Memory B cell (primary cell): ENCODE measurements at regions not wholly inside any gene's neighbourhood (a gene's known extent, or its start where the extent isn't known, plus 50 kb on each side); places are given as distances from the start of the nearest gene placed in this dataset.
"Not testable (repeated sequence)": the region's sequence is repeated elsewhere in the genome, so short reads cannot be mapped to it uniquely, and the experiment has no call there.

Experiments used
- ATAC-seq: fragments of 150-1000 bp; cut with Tn5 transposase; 2 replicates; pipeline ENCODE4 v1.10.0; 2021; ENCODE audit warnings: low read depth, mild to moderate bottlenecking, moderate library complexity
- DNase-seq, 2 donors: peaks; one replicate each; pipeline ENCODE4 v3.0.0; 2022; ENCODE audit warnings: low spot score in 2 of 2
- H3K27ac Mint-ChIP-seq: one replicate; pipeline ENCODE4 v1.8.0; 2022; ENCODE audit warnings: mild to moderate bottlenecking, moderate library complexity, mixed read lengths
- H3K27me3 Mint-ChIP-seq: one replicate; pipeline ENCODE4 v1.8.0; 2022; ENCODE audit warnings: mixed read lengths
- H3K36me3 Mint-ChIP-seq: one replicate; pipeline ENCODE4 v1.8.0; 2022; ENCODE audit warnings: mild to moderate bottlenecking, mixed read lengths
- H3K4me1 Mint-ChIP-seq: one replicate; pipeline ENCODE4 v1.8.0; 2022; ENCODE audit warnings: mixed read lengths
- H3K4me3 Mint-ChIP-seq: one replicate; pipeline ENCODE4 v1.8.0; 2022; ENCODE audit warnings: mild to moderate bottlenecking, moderate library complexity, mixed read lengths
- H3K9me3 Mint-ChIP-seq: one replicate; pipeline ENCODE4 v1.8.0; 2022; ENCODE audit warnings: mixed read lengths

- H3K4me1 Mint-ChIP-seq, result no peaks in the 10 kb centered on the region
- DNase-seq, result no peak
- no peak overlapping the region for H3K4me3 Mint-ChIP-seq
- H3K27me3 Mint-ChIP-seq, result no peaks in the 10 kb centered on the region
- no peaks in the 10 kb centered on the region for H3K9me3 Mint-ChIP-seq
- H3K27ac Mint-ChIP-seq, result no peak overlapping the region
- H3K36me3 Mint-ChIP-seq, result no peaks in the 10 kb centered on the region
- no peak for ATAC-seq
Observed at GRCh38 chr13:104634016-104634415, 1567.8 kb upstream of the SLC10A2 start.

GRCh38 chr13:104632736-104633135 lies 1566.5 kb upstream of the SLC10A2 start:
- no peak overlapping the region for H3K27ac Mint-ChIP-seq
- H3K4me1 Mint-ChIP-seq, result no peaks in the 10 kb centered on the region
- no peaks in the 10 kb centered on the region for H3K27me3 Mint-ChIP-seq
- no peaks in the 10 kb centered on the region for H3K36me3 Mint-ChIP-seq
- ATAC-seq (no peak), DNase-seq (no peak)
- no peak overlapping the region for H3K4me3 Mint-ChIP-seq
- H3K9me3 Mint-ChIP-seq, result no peaks in the 10 kb centered on the region

GRCh38 chr13:104625201-104625600 lies 1559.0 kb upstream of the SLC10A2 start:
- H3K36me3 Mint-ChIP-seq, result no peaks in the 10 kb centered on the region
- DNase-seq (no peak), ATAC-seq (no peak)
- H3K4me3 Mint-ChIP-seq, result no peak overlapping the region
- no peaks in the 10 kb centered on the region for H3K27me3 Mint-ChIP-seq
- no peaks in the 10 kb centered on the region for H3K4me1 Mint-ChIP-seq
- no peak overlapping the region for H3K27ac Mint-ChIP-seq
- H3K9me3 Mint-ChIP-seq, result peaks cover 3% of the 10 kb centered on the region

GRCh38 chr13:104616990-104617389 lies 1550.8 kb upstream of the SLC10A2 start:
- H3K4me3 Mint-ChIP-seq, result no peak overlapping the region
- no peak overlapping the region for H3K27ac Mint-ChIP-seq
- H3K9me3 Mint-ChIP-seq, result peaks cover 4% of the 10 kb centered on the region
- no peaks in the 10 kb centered on the region for H3K36me3 Mint-ChIP-seq
- no peak for ATAC-seq
- no peaks in the 10 kb centered on the region for H3K27me3 Mint-ChIP-seq
- H3K4me1 Mint-ChIP-seq, result no peaks in the 10 kb centered on the region
- no peak for DNase-seq

- Mint-ChIP-seq H3K27me3 (no peaks in the 10 kb centered on the region), H3K27ac (no peak overlapping the region), H3K36me3 (no peaks in the 10 kb centered on the region), H3K4me3 (no peak overlapping the region), H3K4me1 (no peaks in the 10 kb centered on the region), H3K9me3 (peaks cover 4% of the 10 kb centered on the region)
- no peak for DNase-seq
- ATAC-seq, result no peak
Observed at GRCh38 chr13:104614361-104615145, 1548.3 kb upstream of the SLC10A2 start.

- DNase-seq (no peak), ATAC-seq (no peak)
- H3K27ac Mint-ChIP-seq, result no peak overlapping the region
- no peaks in the 10 kb centered on the region for H3K36me3 Mint-ChIP-seq
- H3K27me3 Mint-ChIP-seq, result no peaks in the 10 kb centered on the region
- H3K9me3 Mint-ChIP-seq, result peaks cover 2% of the 10 kb centered on the region
- no peaks in the 10 kb centered on the region for H3K4me1 Mint-ChIP-seq
- no peak overlapping the region for H3K4me3 Mint-ChIP-seq
Observed at GRCh38 chr13:104608331-104608730, 1542.1 kb upstream of the SLC10A2 start.

- H3K27me3 Mint-ChIP-seq, ATAC-seq, H3K36me3 Mint-ChIP-seq, DNase-seq, H3K27ac Mint-ChIP-seq, H3K9me3 Mint-ChIP-seq, H3K4me3 Mint-ChIP-seq, H3K4me1 Mint-ChIP-seq: not testable (repeated sequence)
Observed at GRCh38 chr13:104605435-104605834, 1539.2 kb upstream of the SLC10A2 start.

- H3K27ac Mint-ChIP-seq, result no peak overlapping the region
- no peak overlapping the region for H3K4me3 Mint-ChIP-seq
- ATAC-seq (no peak), DNase-seq (no peak)
- H3K4me1 Mint-ChIP-seq, result no peaks in the 10 kb centered on the region
- H3K27me3 Mint-ChIP-seq, result no peaks in the 10 kb centered on the region
- peaks cover 5% of the 10 kb centered on the region for H3K9me3 Mint-ChIP-seq
- no peaks in the 10 kb centered on the region for H3K36me3 Mint-ChIP-seq
Observed at GRCh38 chr13:104597546-104598180, 1531.4 kb upstream of the SLC10A2 start.

- Mint-ChIP-seq H3K4me3 (no peak overlapping the region), H3K36me3 (no peaks in the 10 kb centered on the region), H3K27me3 (no peaks in the 10 kb centered on the region), H3K27ac (no peak overlapping the region), H3K9me3 (peaks cover 6% of the 10 kb centered on the region), H3K4me1 (no peaks in the 10 kb centered on the region)
- ATAC-seq, result no peak
- DNase-seq, result no peak
Observed at GRCh38 chr13:104595511-104595910, 1529.3 kb upstream of the SLC10A2 start.

GRCh38 chr13:104594806-104595205 lies 1528.6 kb upstream of the SLC10A2 start:
- Mint-ChIP-seq H3K4me1 (no peaks in the 10 kb centered on the region), H3K27ac (no peak overlapping the region), H3K36me3 (no peaks in the 10 kb centered on the region), H3K9me3 (peaks cover 6% of the 10 kb centered on the region), H3K4me3 (no peak overlapping the region), H3K27me3 (no peaks in the 10 kb centered on the region)
- ATAC-seq, result no peak
- no peak for DNase-seq

GRCh38 chr13:104593693-104594092 lies 1527.5 kb upstream of the SLC10A2 start:
- ATAC-seq, result no peak
- Mint-ChIP-seq H3K4me1 (no peaks in the 10 kb centered on the region), H3K9me3 (peaks cover 6% of the 10 kb centered on the region)

GRCh38 chr13:104593251-104593576 lies 1527.0 kb upstream of the SLC10A2 start:
- Mint-ChIP-seq H3K4me3 (no peak overlapping the region), H3K9me3 (peaks cover 6% of the 10 kb centered on the region), H3K4me1 (no peaks in the 10 kb centered on the region), H3K27me3 (no peaks in the 10 kb centered on the region), H3K36me3 (no peaks in the 10 kb centered on the region), H3K27ac (no peak overlapping the region)
- no peak for DNase-seq
- ATAC-seq, result no peak

More at GRCh38 chr13:104593693-104594092, 1527.5 kb upstream of the SLC10A2 start:
- no peaks in the 10 kb centered on the region for H3K36me3 Mint-ChIP-seq
- no peak overlapping the region for H3K4me3 Mint-ChIP-seq
- H3K27ac Mint-ChIP-seq, result no peak overlapping the region
- no peak for DNase-seq
- no peaks in the 10 kb centered on the region for H3K27me3 Mint-ChIP-seq

GRCh38 chr13:104592545-104593250 lies 1526.5 kb upstream of the SLC10A2 start:
- Mint-ChIP-seq H3K4me3 (no peak overlapping the region), H3K27me3 (no peaks in the 10 kb centered on the region), H3K9me3 (peaks cover 6% of the 10 kb centered on the region), H3K4me1 (no peaks in the 10 kb centered on the region), H3K36me3 (no peaks in the 10 kb centered on the region), H3K27ac (no peak overlapping the region)
- no peak for DNase-seq
- no peak for ATAC-seq

GRCh38 chr13:104592127-104592526 lies 1525.9 kb upstream of the SLC10A2 start:
- no peak for ATAC-seq
- Mint-ChIP-seq H3K27ac (no peak overlapping the region), H3K4me3 (no peak overlapping the region), H3K36me3 (no peaks in the 10 kb centered on the region), H3K9me3 (peaks cover 6% of the 10 kb centered on the region), H3K27me3 (no peaks in the 10 kb centered on the region), H3K4me1 (no peaks in the 10 kb centered on the region)
- no peak for DNase-seq
